ENCODE measurements at regions not wholly inside any gene's neighbourhood (a gene's known extent, or its start where the extent isn't known, plus 50 kb on each side); places are given as distances from the start of the nearest gene placed in this dataset.

DNA sequence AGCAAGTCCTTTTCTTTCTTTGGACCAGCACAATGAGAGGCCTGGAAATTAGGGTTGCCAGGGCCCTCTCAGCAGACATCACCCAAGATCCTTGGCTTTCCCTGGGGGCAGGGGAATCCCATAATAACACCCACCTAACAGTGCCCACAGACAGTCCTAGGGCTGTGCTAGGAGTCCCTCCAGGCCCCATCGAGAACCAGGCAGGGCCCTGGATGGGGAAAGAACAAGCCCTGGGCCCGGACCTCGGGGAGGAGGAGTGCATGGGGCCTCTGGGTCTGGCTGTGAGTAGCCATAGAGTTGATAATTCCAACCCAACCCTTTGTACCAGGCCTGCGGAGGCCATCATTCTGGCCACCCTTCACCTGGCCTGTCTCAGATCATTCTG is 201.2 kb upstream of the ZMIZ1 start:
- TF ChIP-seq POLR2A (IDR thresholded peaks at IDR 0.05) (no peak), CTCF (IDR thresholded peaks at IDR 0.05) (no peak)

All from testis (tissue), 2 donors.